ENCODE measurements at regions not wholly inside any gene's neighbourhood (a gene's known extent, or its start where the extent isn't known, plus 50 kb on each side); places are given as distances from the start of the nearest gene placed in this dataset.
"Not testable (repeated sequence)": the region's sequence is repeated elsewhere in the genome, so short reads cannot be mapped to it uniquely, and the experiment has no call there.

GRCh38 chr4:181855307-181855706 lies 387.9 kb upstream of the TENM3 start:
- H3K27ac ChIP-seq, result no peak overlapping the region
- no peak for DNase-seq
- TF ChIP-seq POLR2AphosphoS5 (IDR thresholded peaks at IDR 0.05) (no peak), POLR2A (IDR thresholded peaks at IDR 0.05) (no peak), CTCF (IDR thresholded peaks at IDR 0.05 in 8 of 11, conservative IDR thresholded peaks at IDR 0.05 in 3 of 11) (no peak)
- H3K9me3 ChIP-seq, result no peaks in the 10 kb centered on the region
- H3K4me1 ChIP-seq, result no peaks in the 10 kb centered on the region
- 45 to 67% (median 58%) methylated on average over 1 of the region's 1 CpG for WGBS, 5 donors
- no peaks in the 10 kb centered on the region for H3K27me3 ChIP-seq (replicated peaks in 1 of 7)
- H3K36me3 ChIP-seq, result no peaks in the 10 kb centered on the region
- intact Hi-C loops (cut with DNase I; ENCODE audit: low total_unique reads), result no loop called here
- H3K4me3 ChIP-seq, result no peak overlapping the region

DNA sequence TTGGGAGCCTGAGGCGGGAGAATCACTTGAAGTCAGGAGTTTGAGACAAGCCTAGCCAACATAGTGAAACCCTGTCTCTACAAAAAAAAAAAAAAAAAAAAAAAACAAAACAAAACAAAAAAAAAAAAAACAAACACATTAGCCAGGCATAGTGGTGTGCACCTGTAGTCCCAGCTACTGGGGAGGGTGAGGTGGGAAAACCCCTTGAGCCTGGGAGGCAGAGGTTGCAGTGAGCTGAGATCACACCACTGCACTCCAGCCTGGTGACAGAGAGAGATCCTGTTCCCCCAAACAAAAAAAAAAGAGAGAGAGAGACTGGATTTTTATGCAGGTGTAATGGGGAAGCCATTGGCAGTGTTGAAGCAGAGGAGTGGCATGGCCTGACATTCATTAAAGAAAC lies 385.7 kb upstream of the TENM3 start:
- DNase-seq; H3K27me3 ChIP-seq (replicated peaks in 1 of 7); H3K4me3 ChIP-seq; H3K36me3 ChIP-seq; H3K9me3 ChIP-seq; H3K4me1 ChIP-seq; H3K27ac ChIP-seq; intact Hi-C loops (cut with DNase I; ENCODE audit: low total_unique reads): not testable (repeated sequence)
- 71 to 100% (median 88%) methylated on average over 1 of the region's 1 CpG for whole genome bisulfite sequencing, 5 donors

DNA sequence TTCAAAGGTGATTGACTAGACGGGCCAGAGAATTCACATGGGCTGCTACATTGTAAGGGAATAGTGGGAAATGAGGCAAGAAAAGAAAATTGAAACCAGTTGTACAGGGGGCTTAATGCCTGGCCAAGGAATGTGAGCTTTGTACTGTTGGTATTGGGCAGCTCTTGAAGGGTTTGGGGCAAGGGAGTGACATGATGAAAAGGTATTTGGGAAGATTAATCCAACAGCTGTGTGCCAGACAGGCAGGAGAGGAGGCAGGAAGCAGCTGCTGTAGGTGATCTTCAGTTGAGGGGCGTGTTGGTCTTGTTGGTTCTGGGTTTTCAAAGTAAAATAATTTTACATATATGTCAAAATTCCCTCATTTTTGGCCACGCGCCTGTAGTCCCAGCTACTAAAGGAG lies 384.5 kb upstream of the TENM3 start:
- Histone ChIP-seq H3K9me3 (no peaks in the 10 kb centered on the region), H3K4me1 (no peaks in the 10 kb centered on the region), H3K36me3 (no peaks in the 10 kb centered on the region), H3K4me3 (no peak overlapping the region), H3K27me3 (replicated peaks in 1 of 7) (no peaks in the 10 kb centered on the region), H3K27ac (no peak overlapping the region)
- TF ChIP-seq POLR2AphosphoS5 (IDR thresholded peaks at IDR 0.05) (no peak), POLR2A (IDR thresholded peaks at IDR 0.05) (no peak), CTCF (IDR thresholded peaks at IDR 0.05 in 8 of 11, conservative IDR thresholded peaks at IDR 0.05 in 3 of 11) (no peak)
- intact Hi-C loops (cut with DNase I; ENCODE audit: low total_unique reads), result no loop called here
- 65 to 83% (median 80%) methylated on average over 4 of the region's 4 CpGs for WGBS, 5 donors
- DNase-seq, result no peak

DNA sequence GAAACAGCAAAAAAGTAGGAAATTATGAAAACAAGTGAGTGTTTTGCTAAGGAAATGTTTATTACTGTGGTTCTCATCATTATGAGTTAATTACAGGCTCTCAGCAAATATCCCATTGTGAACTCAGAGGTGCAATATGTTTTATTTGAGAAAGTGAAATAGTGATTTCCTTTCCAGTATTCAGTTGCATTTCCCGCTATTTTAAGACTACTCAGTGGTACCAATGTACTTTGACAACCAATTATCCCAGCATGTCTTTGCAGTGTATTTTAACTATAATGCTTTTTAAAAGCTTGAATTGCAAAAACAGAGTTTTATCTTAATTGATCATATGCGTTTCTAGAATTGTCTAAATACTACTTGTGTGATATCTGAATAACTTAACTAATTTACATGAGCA lies 383.8 kb upstream of the TENM3 start:
- H3K4me1 ChIP-seq, result no peaks in the 10 kb centered on the region
- H3K27ac ChIP-seq, result no peak overlapping the region
- no peaks in the 10 kb centered on the region for H3K36me3 ChIP-seq
- no peak for TF ChIP-seq POLR2AphosphoS5 (IDR thresholded peaks at IDR 0.05)
- TF ChIP-seq POLR2A (IDR thresholded peaks at IDR 0.05), result no peak
- TF ChIP-seq CTCF (IDR thresholded peaks at IDR 0.05 in 8 of 11, conservative IDR thresholded peaks at IDR 0.05 in 3 of 11), result no peak
- no peak for DNase-seq
- no peak overlapping the region for H3K4me3 ChIP-seq
- intact Hi-C loops (cut with DNase I; ENCODE audit: low total_unique reads), result no loop called here
- no peaks in the 10 kb centered on the region for H3K9me3 ChIP-seq
- H3K27me3 ChIP-seq (replicated peaks in 1 of 7), result no peaks in the 10 kb centered on the region
- 81 to 91% (median 85%) methylated on average over 2 of the region's 2 CpGs for WGBS, 5 donors

- Histone ChIP-seq H3K36me3 (no peaks in the 10 kb centered on the region), H3K9me3 (no peaks in the 10 kb centered on the region), H3K4me3 (no peak overlapping the region), H3K27ac (no peak overlapping the region), H3K27me3 (replicated peaks in 1 of 7) (no peaks in the 10 kb centered on the region), H3K4me1 (no peaks in the 10 kb centered on the region)
- WGBS, 5 donors, result 81 to 88% (median 84%) methylated on average over 7 of the region's 7 CpGs
- no peak for TF ChIP-seq CTCF (IDR thresholded peaks at IDR 0.05 in 8 of 11, conservative IDR thresholded peaks at IDR 0.05 in 3 of 11)
- no peak for TF ChIP-seq POLR2A (IDR thresholded peaks at IDR 0.05)
- TF ChIP-seq POLR2AphosphoS5 (IDR thresholded peaks at IDR 0.05), result no peak
- intact Hi-C loops (cut with DNase I; ENCODE audit: low total_unique reads), result no loop called here
- DNase-seq, result no peak
Observed at GRCh38 chr4:181860157-181860556, 383.0 kb upstream of the TENM3 start.
